ENCODE measurements at regions not wholly inside any gene's neighbourhood (a gene's known extent, or its start where the extent isn't known, plus 50 kb on each side); places are given as distances from the start of the nearest gene placed in this dataset.

DNA sequence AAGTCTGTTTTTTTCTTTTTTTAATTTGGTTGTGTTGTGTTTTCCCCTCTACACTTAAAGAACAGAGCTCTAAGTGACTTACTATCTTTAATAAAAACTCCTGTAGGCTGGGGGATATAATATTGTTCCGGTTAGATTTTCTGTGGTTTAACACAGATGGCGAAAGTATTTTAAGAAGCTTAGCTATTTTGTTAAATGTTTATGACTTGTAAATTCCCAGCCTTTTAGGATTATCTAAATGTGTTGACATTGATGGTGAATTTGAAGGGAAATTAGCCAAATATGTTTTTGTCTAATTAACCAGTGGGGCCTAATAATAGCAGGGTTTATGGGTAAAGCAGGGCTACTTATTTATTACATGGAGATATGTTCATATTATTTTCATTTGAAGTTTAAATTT is 538.5 kb downstream of the INHBA start:
- Histone ChIP-seq H3K79me2 (no peaks in the 10 kb centered on the region), H3K9me2 (replicated peaks; ENCODE audit: insufficient read depth) (no peaks in the 10 kb centered on the region), H3K4me1 (ENCODE audit: insufficient read depth) (no peaks in the 10 kb centered on the region), H3K27me3 (no peaks in the 10 kb centered on the region), H3K4me3 (no peak overlapping the region), H3K4me2 (no peak overlapping the region), H3K9me3 (ENCODE audit: low read depth) (no peaks in the 10 kb centered on the region), H4K20me1 (ENCODE audit: insufficient read depth, poor library complexity, severe bottlenecking) (no peaks in the 10 kb centered on the region), H2AFZ (no peak overlapping the region), H3K36me3 (replicated peaks; ENCODE audit: insufficient read depth, low read depth) (no peaks in the 10 kb centered on the region), H3K27ac (no peak overlapping the region)
- WGBS (ENCODE audit: low lambda C conversion rate, missing lambda C conversion rate) = 32% methylated on average over 2 of the region's 2 CpGs
- DNase-seq (ENCODE audit: low spot score) = no peak
- no peak for TF ChIP-seq EZH2 (IDR thresholded peaks at IDR 0.05; ENCODE audit: borderline replicate concordance)
- no peak for TF ChIP-seq EZH2phosphoT487 (IDR thresholded peaks at IDR 0.05; ENCODE audit: low read depth, severe bottlenecking, unreplicated experiment)
- TF ChIP-seq, protein P1, sequence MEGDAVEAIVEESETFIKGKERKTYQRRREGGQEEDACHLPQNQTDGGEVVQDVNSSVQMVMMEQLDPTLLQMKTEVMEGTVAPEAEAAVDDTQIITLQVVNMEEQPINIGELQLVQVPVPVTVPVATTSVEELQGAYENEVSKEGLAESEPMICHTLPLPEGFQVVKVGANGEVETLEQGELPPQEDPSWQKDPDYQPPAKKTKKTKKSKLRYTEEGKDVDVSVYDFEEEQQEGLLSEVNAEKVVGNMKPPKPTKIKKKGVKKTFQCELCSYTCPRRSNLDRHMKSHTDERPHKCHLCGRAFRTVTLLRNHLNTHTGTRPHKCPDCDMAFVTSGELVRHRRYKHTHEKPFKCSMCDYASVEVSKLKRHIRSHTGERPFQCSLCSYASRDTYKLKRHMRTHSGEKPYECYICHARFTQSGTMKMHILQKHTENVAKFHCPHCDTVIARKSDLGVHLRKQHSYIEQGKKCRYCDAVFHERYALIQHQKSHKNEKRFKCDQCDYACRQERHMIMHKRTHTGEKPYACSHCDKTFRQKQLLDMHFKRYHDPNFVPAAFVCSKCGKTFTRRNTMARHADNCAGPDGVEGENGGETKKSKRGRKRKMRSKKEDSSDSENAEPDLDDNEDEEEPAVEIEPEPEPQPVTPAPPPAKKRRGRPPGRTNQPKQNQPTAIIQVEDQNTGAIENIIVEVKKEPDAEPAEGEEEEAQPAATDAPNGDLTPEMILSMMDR (IDR thresholded peaks at IDR 0.05; ENCODE audit: poor library complexity) = no peak

DNA sequence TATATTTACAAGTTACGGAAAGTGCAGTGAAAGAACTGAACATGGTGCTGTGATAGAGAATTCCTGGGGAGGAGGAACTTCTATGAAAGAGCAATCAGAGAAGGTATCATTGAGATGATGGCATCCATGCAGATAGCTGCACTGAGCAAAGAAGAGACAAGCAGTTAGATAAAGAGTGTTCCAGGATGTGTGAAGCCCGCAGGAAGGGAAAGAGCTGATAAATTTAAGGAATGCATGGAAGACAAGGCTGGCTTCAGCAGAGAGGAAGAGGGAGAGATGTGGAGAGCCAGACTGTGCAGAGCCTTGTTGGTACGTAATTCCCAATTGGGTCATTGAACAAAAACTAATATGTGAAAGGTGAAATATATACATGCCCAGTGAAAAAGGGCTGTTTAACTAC is 538.9 kb downstream of the INHBA start:
- WGBS (ENCODE audit: low lambda C conversion rate, missing lambda C conversion rate) = 80% methylated on average over 3 of the region's 3 CpGs
- no peak for TF ChIP-seq EZH2 (IDR thresholded peaks at IDR 0.05; ENCODE audit: borderline replicate concordance)
- no peak for TF ChIP-seq EZH2phosphoT487 (IDR thresholded peaks at IDR 0.05; ENCODE audit: low read depth, severe bottlenecking, unreplicated experiment)
- TF ChIP-seq, protein P1 (IDR thresholded peaks at IDR 0.05; ENCODE audit: poor library complexity) = no peak
- Histone ChIP-seq H3K4me3 (no peak overlapping the region), H4K20me1 (ENCODE audit: insufficient read depth, poor library complexity, severe bottlenecking) (no peaks in the 10 kb centered on the region), H3K4me2 (no peak overlapping the region), H3K4me1 (ENCODE audit: insufficient read depth) (no peaks in the 10 kb centered on the region), H3K27me3 (no peaks in the 10 kb centered on the region), H2AFZ (no peak overlapping the region), H3K79me2 (no peaks in the 10 kb centered on the region), H3K36me3 (replicated peaks; ENCODE audit: insufficient read depth, low read depth) (no peaks in the 10 kb centered on the region), H3K9me2 (replicated peaks; ENCODE audit: insufficient read depth) (no peaks in the 10 kb centered on the region), H3K27ac (no peak overlapping the region), H3K9me3 (ENCODE audit: low read depth) (no peaks in the 10 kb centered on the region)
- DNase-seq (ENCODE audit: low spot score) = no peak

DNA sequence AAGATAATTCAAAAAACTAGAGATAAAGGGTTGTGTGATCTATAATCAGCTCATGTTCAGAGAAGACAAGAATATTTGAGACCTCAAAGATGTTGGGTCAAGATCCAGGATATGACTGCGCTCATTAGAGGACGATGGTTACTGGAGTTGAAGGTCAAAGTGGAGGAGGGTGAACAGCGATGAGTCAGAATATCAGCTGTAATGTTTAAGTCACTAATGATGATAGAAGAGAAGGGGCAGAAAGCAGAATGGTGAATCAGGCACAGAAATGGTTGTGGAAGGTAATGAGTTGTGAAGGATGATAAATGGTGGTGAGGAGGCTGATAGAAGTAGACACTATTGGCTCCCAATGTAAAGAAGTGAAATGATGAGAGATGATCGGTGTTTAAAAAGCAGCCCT is 540.3 kb downstream of the INHBA start:
- Histone ChIP-seq H3K9me2 (replicated peaks; ENCODE audit: insufficient read depth) (no peaks in the 10 kb centered on the region), H2AFZ (no peak overlapping the region), H3K36me3 (replicated peaks; ENCODE audit: insufficient read depth, low read depth) (no peaks in the 10 kb centered on the region), H4K20me1 (ENCODE audit: insufficient read depth, poor library complexity, severe bottlenecking) (no peaks in the 10 kb centered on the region), H3K27me3 (no peaks in the 10 kb centered on the region), H3K9me3 (ENCODE audit: low read depth) (no peaks in the 10 kb centered on the region), H3K27ac (no peak overlapping the region), H3K79me2 (no peaks in the 10 kb centered on the region), H3K4me2 (no peak overlapping the region), H3K4me3 (no peak overlapping the region), H3K4me1 (ENCODE audit: insufficient read depth) (no peaks in the 10 kb centered on the region)
- no peak for DNase-seq (ENCODE audit: low spot score)
- no peak for TF ChIP-seq EZH2 (IDR thresholded peaks at IDR 0.05; ENCODE audit: borderline replicate concordance)
- TF ChIP-seq, protein P1 (IDR thresholded peaks at IDR 0.05; ENCODE audit: poor library complexity) = no peak
- TF ChIP-seq EZH2phosphoT487 (IDR thresholded peaks at IDR 0.05; ENCODE audit: low read depth, severe bottlenecking, unreplicated experiment) = no peak
- WGBS (ENCODE audit: low lambda C conversion rate, missing lambda C conversion rate) = 93% methylated on average over 4 of the region's 4 CpGs

DNA sequence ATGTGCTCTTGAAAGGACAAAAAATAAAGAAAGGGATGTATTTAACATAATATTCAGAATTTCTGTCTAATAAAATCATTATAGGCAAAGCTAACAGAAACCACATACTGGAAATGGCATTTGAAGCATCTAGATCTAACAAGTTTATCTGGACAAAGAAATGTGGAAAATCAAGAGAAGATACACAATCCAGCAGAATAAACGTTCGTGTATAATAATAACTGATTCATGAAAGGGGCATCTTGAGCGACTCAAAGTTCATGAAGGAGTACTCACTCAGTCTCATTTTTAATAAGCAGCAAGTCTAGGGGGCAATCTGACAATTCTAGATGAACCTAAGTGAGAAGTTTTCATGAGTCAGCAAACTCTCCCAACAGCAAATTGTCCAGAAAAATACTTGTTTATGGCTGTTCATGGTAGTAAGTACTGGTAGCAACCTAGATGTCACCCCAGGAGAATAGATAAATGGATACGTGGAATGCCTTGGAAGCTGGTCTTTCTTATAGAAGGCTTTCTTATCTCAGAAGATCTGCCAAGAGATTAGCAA is 541.8 kb downstream of the INHBA start:
- WGBS (ENCODE audit: low lambda C conversion rate, missing lambda C conversion rate) = 89% methylated on average over 4 of the region's 4 CpGs
- no peak overlapping the region for H3K27ac ChIP-seq
- H4K20me1 ChIP-seq (ENCODE audit: insufficient read depth, poor library complexity, severe bottlenecking) = no peaks in the 10 kb centered on the region
- TF ChIP-seq, protein P1 (IDR thresholded peaks at IDR 0.05; ENCODE audit: poor library complexity) = no peak
- TF ChIP-seq EZH2 (IDR thresholded peaks at IDR 0.05; ENCODE audit: borderline replicate concordance) (no peak), EZH2phosphoT487 (IDR thresholded peaks at IDR 0.05; ENCODE audit: low read depth, severe bottlenecking, unreplicated experiment) (no peak)
- H2AFZ ChIP-seq = no peak overlapping the region
- H3K27me3 ChIP-seq = no peaks in the 10 kb centered on the region
- H3K79me2 ChIP-seq = no peaks in the 10 kb centered on the region
- no peak overlapping the region for H3K4me2 ChIP-seq
- no peaks in the 10 kb centered on the region for H3K36me3 ChIP-seq (replicated peaks; ENCODE audit: insufficient read depth, low read depth)
- no peaks in the 10 kb centered on the region for H3K9me3 ChIP-seq (ENCODE audit: low read depth)
- H3K4me1 ChIP-seq (ENCODE audit: insufficient read depth) = no peaks in the 10 kb centered on the region
- no peaks in the 10 kb centered on the region for H3K9me2 ChIP-seq (replicated peaks; ENCODE audit: insufficient read depth)
- no peak for DNase-seq (ENCODE audit: low spot score)
- no peak overlapping the region for H3K4me3 ChIP-seq
